Testis (tissue), 2 donors: ENCODE measurements at regions not wholly inside any gene's neighbourhood (a gene's known extent, or its start where the extent isn't known, plus 50 kb on each side); places are given as distances from the start of the nearest gene placed in this dataset.

ENCODE experiments used
- DNase-seq: peaks from one replicate; pipeline ENCODE4 v3.0.0-alpha.2; 2019
- H3K27ac ChIP-seq, 2 donors: fragments of 200-600 bp; sonication (generic); one replicate each; pipeline ENCODE4 v1.5.1; 2019
- H3K27me3 ChIP-seq: fragments of 200-600 bp; sonication (generic); one replicate; pipeline ENCODE4 v1.5.1; 2019
- H3K36me3 ChIP-seq: fragments of 200-600 bp; sonication (generic); one replicate; pipeline ENCODE4 v1.5.1; 2017; ENCODE audit warnings: low read depth; ENCODE audit errors: missing control alignments
- H3K4me1 ChIP-seq: fragments of 200-600 bp; sonication (generic); one replicate; pipeline ENCODE4 v1.5.1; 2019
- H3K4me3 ChIP-seq, 2 donors: fragments of 200-600 bp; sonication (generic); one replicate each; pipeline ENCODE4 v1.5.1; 2017 to 2019
- H3K9me3 ChIP-seq: fragments of 200-600 bp; sonication (generic); one replicate; pipeline ENCODE4 v1.5.1; 2017
- CTCF ChIP-seq, 3 experiments: fragments of 450-650 bp in 2 of 3; fragments of 200-600 bp in 1 of 3; sonication (generic) in 1 of 3; IDR thresholded peaks; one replicate each; pipeline ENCODE4 v1.5.1; 2016 to 2019; ENCODE audit warnings: antibody characterized with exemption in 3 of 3, mild to moderate bottlenecking in 2 of 3, moderate library complexity in 1 of 3
- POLR2A ChIP-seq: fragments of 450-650 bp; IDR thresholded peaks from one replicate; pipeline ENCODE4 v1.6.1; 2017; ENCODE audit warnings: antibody characterized with exemption, mild to moderate bottlenecking, moderate library complexity
- WGBS, 2 donors: methylation state at CpG; one replicate each; pipeline ENCODE4 v1.1.5; 2018; 5-methylcytosine and 5-hydroxymethylcytosine counted together
- intact Hi-C: fragments of 100-400 bp; cut with DNase I; formaldehyde crosslinking; loops from one replicate; pipeline ENCODE4 v1.15.1; 2023; ENCODE audit warnings: low total_unique reads

DNA sequence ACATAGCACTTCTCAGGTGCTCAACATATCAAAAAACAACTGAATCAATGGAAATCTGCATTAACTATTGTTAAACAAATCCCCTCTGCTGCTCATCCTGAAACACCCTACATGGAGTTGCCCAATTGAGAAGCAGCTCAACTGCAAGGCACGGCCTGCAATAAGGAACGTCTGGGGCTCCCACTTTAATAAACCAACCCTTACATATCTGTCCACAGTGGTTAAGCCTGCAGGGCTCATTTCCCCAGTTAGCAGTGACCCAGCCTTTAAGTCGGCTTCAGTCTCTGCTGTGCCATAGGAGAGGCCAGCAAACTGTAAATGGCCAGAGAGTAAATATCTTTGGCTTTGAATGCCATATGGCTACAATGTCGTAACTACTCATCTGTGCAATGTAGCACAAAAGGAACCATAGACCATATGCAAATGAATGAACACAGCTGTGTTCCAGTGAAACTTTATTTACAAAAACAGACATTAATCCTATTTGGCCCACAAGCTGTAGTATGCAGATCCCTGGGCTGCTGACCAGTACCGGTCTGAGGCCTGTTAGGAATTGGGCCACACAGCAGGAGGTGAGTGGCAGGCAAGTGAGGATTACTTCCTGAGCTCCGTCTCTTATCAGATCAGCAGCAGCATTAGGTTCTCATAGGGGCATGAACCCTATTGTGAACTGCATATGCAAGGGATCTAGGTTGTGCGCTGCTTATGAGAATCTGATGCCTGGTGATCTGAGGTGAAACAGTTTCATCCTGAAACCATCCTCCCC is 522.7 kb upstream of the CDH4 start:
- Histone ChIP-seq H3K27me3 (no peaks in the 10 kb centered on the region), H3K4me1 (no peaks in the 10 kb centered on the region), H3K27ac (no peak overlapping the region), H3K4me3 (no peak overlapping the region), H3K9me3 (no peaks in the 10 kb centered on the region), H3K36me3 (no peaks in the 10 kb centered on the region)
- intact Hi-C loops: no loop called here
- TF ChIP-seq POLR2A: no peak
- 67 to 76% methylated on average over 6 to 7 of the region's 7 CpGs for WGBS, 2 donors
- no peak for DNase-seq

GRCh38 chr20:60732322-60732721 is 519.7 kb upstream of the CDH4 start:
- no peak for TF ChIP-seq POLR2A
- no peak for TF ChIP-seq CTCF (IDR thresholded peaks at IDR 0.05)
- intact Hi-C loops: no loop called here
- H3K27me3 ChIP-seq: no peaks in the 10 kb centered on the region

GRCh38 chr20:60748086-60748485 is 504.0 kb upstream of the CDH4 start:
- H3K36me3 ChIP-seq: no peaks in the 10 kb centered on the region
- H3K27me3 ChIP-seq: no peaks in the 10 kb centered on the region
- TF ChIP-seq POLR2A (no peak), CTCF (IDR thresholded peaks at IDR 0.05) (no peak)
- H3K4me1 ChIP-seq: peaks cover under 1% of the 10 kb centered on the region
- intact Hi-C loops: no loop called here
- H3K9me3 ChIP-seq: no peaks in the 10 kb centered on the region
- H3K27ac ChIP-seq: no peak overlapping the region
- DNase-seq: no peak
- 59 to 63% methylated on average over 6 of the region's 6 CpGs for WGBS, 2 donors
- H3K4me3 ChIP-seq: no peak overlapping the region

More at GRCh38 chr20:60732322-60732721, 519.7 kb upstream of the CDH4 start:
- 52 to 58% methylated on average over 3 of the region's 3 CpGs for WGBS, 2 donors
- no peaks in the 10 kb centered on the region for H3K9me3 ChIP-seq
- H3K36me3 ChIP-seq: no peaks in the 10 kb centered on the region
- H3K4me3 ChIP-seq: no peak overlapping the region
- no peak overlapping the region for H3K27ac ChIP-seq
- H3K4me1 ChIP-seq: no peaks in the 10 kb centered on the region
- no peak for DNase-seq

- H3K27ac ChIP-seq: no peak overlapping the region
- H3K27me3 ChIP-seq: no peaks in the 10 kb centered on the region
- peaks cover 4% of the 10 kb centered on the region for H3K4me1 ChIP-seq
- 70 to 72% methylated on average over 9 to 11 of the region's 11 CpGs for WGBS, 2 donors
- intact Hi-C loops: no loop called here
- no peaks in the 10 kb centered on the region for H3K36me3 ChIP-seq
- DNase-seq: peak; percentile 81
- H3K4me3 ChIP-seq: peak overlapping the region; percentile 9 to 24
- no peaks in the 10 kb centered on the region for H3K9me3 ChIP-seq
- no peak for TF ChIP-seq CTCF (IDR thresholded peaks at IDR 0.05)
- TF ChIP-seq POLR2A: no peak
Measured at GRCh38 chr20:60749804-60750602, 502.1 kb upstream of the CDH4 start.

GRCh38 chr20:60750909-60751308 is 501.2 kb upstream of the CDH4 start:
- 45 to 76% methylated on average over 10 of the region's 10 CpGs for WGBS, 2 donors
- intact Hi-C loops: no loop called here
- Histone ChIP-seq H3K27ac (no peak overlapping the region), H3K9me3 (no peaks in the 10 kb centered on the region), H3K4me3 (peak overlapping the region; percentile 9 to 24), H3K4me1 (peaks cover 4% of the 10 kb centered on the region), H3K27me3 (no peaks in the 10 kb centered on the region), H3K36me3 (no peaks in the 10 kb centered on the region)
- no peak for TF ChIP-seq CTCF (IDR thresholded peaks at IDR 0.05)
- no peak for DNase-seq
